ENCODE measurements at regions not wholly inside any gene's neighbourhood (a gene's known extent, or its start where the extent isn't known, plus 50 kb on each side); places are given as distances from the start of the nearest gene placed in this dataset.

DNA sequence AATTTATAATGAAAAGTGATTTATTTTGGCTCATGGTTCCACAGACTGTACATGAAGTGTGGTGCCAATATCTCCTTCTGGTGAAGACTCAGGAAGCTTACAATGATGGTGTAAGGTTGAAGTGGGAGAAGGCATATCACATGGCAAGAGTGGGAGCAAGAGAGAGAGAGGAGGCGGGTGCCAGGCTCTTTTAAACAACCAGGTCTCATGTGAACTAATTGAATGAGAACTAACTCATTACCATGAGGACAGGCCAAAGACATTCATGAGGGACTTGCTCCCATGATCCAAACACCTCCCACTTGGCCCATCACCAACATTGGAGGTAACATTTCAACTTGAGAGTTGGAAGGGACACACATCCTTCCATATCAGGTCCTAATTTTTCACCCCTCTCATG lies 155.2 kb downstream of the SLC38A4 start:
- TF ChIP-seq CTBP1 (IDR thresholded peaks at IDR 0.05; ENCODE audit: borderline replicate concordance) (no peak), FOXK2 (IDR thresholded peaks at IDR 0.05) (no peak), NFRKB (IDR thresholded peaks at IDR 0.05) (no peak), SP1 (IDR thresholded peaks at IDR 0.05) (no peak), HDGF (IDR thresholded peaks at IDR 0.05; ENCODE audit: borderline replicate concordance) (no peak), ELF4 (IDR thresholded peaks at IDR 0.05) (no peak), ARNT (IDR thresholded peaks at IDR 0.05) (no peak), TARDBP (IDR thresholded peaks at IDR 0.05) (no peak), FOXM1 (IDR thresholded peaks at IDR 0.05; ENCODE audit: borderline replicate concordance) (no peak), FOXA1 (IDR thresholded peaks at IDR 0.05) (no peak), SUZ12 (IDR thresholded peaks at IDR 0.05) (no peak), BHLHE40 (IDR thresholded peaks at IDR 0.05; ENCODE audit: borderline replicate concordance) (no peak), LEF1 (IDR thresholded peaks at IDR 0.05; ENCODE audit: borderline replicate concordance) (no peak), L3MBTL2 (conservative IDR thresholded peaks at IDR 0.05) (no peak)

Measured in HEK293T (cell line).